ENCODE measurements at regions not wholly inside any gene's neighbourhood (a gene's known extent, or its start where the extent isn't known, plus 50 kb on each side); places are given as distances from the start of the nearest gene placed in this dataset.
"Not testable (repeated sequence)": the region's sequence is repeated elsewhere in the genome, so short reads cannot be mapped to it uniquely, and the experiment has no call there.

DNA sequence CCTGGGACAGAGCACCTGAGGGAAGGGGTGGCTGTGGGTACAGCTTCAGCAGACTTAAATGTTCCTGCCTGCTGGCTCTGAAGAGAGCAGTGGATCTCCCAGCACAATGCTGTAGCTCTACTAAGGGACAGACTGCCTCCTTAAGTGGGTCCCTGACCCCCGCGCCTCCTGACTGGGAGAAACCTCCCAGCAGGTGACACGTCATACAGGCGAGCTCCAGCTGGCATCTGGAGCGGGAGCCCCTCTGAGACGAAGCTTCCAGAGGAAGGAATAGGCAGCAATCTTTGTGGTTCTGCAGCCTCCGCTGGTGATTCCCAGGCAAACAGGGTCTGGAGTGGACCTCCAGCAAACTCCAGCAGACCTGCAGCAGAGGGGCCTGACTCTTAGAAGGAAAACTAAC, 944.9 kb downstream of the CDH8 start:
- TF ChIP-seq, protein P1, sequence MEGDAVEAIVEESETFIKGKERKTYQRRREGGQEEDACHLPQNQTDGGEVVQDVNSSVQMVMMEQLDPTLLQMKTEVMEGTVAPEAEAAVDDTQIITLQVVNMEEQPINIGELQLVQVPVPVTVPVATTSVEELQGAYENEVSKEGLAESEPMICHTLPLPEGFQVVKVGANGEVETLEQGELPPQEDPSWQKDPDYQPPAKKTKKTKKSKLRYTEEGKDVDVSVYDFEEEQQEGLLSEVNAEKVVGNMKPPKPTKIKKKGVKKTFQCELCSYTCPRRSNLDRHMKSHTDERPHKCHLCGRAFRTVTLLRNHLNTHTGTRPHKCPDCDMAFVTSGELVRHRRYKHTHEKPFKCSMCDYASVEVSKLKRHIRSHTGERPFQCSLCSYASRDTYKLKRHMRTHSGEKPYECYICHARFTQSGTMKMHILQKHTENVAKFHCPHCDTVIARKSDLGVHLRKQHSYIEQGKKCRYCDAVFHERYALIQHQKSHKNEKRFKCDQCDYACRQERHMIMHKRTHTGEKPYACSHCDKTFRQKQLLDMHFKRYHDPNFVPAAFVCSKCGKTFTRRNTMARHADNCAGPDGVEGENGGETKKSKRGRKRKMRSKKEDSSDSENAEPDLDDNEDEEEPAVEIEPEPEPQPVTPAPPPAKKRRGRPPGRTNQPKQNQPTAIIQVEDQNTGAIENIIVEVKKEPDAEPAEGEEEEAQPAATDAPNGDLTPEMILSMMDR (IDR thresholded peaks at IDR 0.05) = not testable (repeated sequence)
- TF ChIP-seq POLR2A (IDR thresholded peaks at IDR 0.05) = not testable (repeated sequence)

Measured in stomach (tissue), 4 donors.